Ascending aorta (tissue), 2 donors: ENCODE measurements at regions not wholly inside any gene's neighbourhood (a gene's known extent, or its start where the extent isn't known, plus 50 kb on each side); places are given as distances from the start of the nearest gene placed in this dataset.

Experiments
- DNase-seq, 2 donors: peaks; one replicate each; pipeline ENCODE4 v3.0.0-alpha.2; 2019; ENCODE audit warnings: low spot score in 2 of 2
- H3K27ac ChIP-seq, 2 donors: fragments of 200-600 bp; sonication (generic); one replicate each; pipeline ENCODE4 v1.5.1; 2016 to 2017; ENCODE audit warnings: mild to moderate bottlenecking in 1 of 2
- H3K27me3 ChIP-seq: fragments of 200-600 bp; sonication (generic); one replicate; pipeline ENCODE4 v1.5.1; 2017
- H3K36me3 ChIP-seq, 2 donors: fragments of 200-600 bp; sonication (generic); one replicate each; pipeline ENCODE4 v1.5.1; 2016
- H3K4me1 ChIP-seq, 2 donors: fragments of 200-600 bp; sonication (generic); one replicate each; pipeline ENCODE4 v1.5.1; 2016 to 2017; ENCODE audit warnings: mild to moderate bottlenecking in 1 of 2
- H3K4me3 ChIP-seq, 2 donors: fragments of 200-600 bp; sonication (generic); one replicate each; pipeline ENCODE4 v1.5.1; 2016 to 2017; ENCODE audit warnings: mild to moderate bottlenecking in 1 of 2
- H3K9me3 ChIP-seq, 2 donors: fragments of 200-600 bp; sonication (generic); one replicate each; pipeline ENCODE4 v1.5.1; 2016
- intact Hi-C: fragments of 100-400 bp; cut with DNase I; formaldehyde crosslinking; loops from one replicate; pipeline ENCODE4 v1.15.1; 2023
- TF ChIP-seq, protein P1 (sequence below), 3 experiments: fragments of 200-600 bp in 2 of 3; fragments of 450-650 bp in 1 of 3; sonication (generic) in 2 of 3; IDR thresholded peaks; one replicate each; pipeline ENCODE4 v1.5.1; 2016 to 2019; ENCODE audit warnings: antibody characterized with exemption in 3 of 3, mild to moderate bottlenecking in 1 of 3, moderate library complexity in 1 of 3

DNA sequence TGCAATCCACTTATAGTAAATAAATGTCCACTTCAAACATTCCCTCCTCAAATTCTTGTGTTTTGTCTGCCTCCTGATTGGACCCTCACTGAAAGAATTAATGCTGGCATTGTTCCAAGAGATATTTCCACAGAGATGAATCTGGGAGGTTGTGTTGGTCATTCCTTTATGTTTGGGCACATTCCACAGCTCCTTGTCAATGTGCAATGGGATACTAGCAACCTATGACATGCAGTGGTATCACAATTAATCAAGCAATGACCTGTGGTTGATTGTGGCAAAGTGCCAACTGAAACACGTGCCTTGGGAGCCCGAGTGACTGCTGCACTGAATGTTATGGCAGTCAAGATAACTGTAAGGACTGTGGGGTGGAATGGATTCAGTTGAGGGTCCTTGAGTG lies 55.0 kb upstream of the SNRPN start:
- no peaks in the 10 kb centered on the region for H3K27me3 ChIP-seq
- no peaks in the 10 kb centered on the region for H3K4me1 ChIP-seq
- intact Hi-C loops = no loop called here
- no peak overlapping the region for H3K27ac ChIP-seq
- H3K36me3 ChIP-seq = no peaks in the 10 kb centered on the region
- no peak overlapping the region for H3K4me3 ChIP-seq
- no peaks in the 10 kb centered on the region for H3K9me3 ChIP-seq
- no peak for DNase-seq
- TF ChIP-seq, protein P1, sequence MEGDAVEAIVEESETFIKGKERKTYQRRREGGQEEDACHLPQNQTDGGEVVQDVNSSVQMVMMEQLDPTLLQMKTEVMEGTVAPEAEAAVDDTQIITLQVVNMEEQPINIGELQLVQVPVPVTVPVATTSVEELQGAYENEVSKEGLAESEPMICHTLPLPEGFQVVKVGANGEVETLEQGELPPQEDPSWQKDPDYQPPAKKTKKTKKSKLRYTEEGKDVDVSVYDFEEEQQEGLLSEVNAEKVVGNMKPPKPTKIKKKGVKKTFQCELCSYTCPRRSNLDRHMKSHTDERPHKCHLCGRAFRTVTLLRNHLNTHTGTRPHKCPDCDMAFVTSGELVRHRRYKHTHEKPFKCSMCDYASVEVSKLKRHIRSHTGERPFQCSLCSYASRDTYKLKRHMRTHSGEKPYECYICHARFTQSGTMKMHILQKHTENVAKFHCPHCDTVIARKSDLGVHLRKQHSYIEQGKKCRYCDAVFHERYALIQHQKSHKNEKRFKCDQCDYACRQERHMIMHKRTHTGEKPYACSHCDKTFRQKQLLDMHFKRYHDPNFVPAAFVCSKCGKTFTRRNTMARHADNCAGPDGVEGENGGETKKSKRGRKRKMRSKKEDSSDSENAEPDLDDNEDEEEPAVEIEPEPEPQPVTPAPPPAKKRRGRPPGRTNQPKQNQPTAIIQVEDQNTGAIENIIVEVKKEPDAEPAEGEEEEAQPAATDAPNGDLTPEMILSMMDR (IDR thresholded peaks at IDR 0.05) = no peak

DNA sequence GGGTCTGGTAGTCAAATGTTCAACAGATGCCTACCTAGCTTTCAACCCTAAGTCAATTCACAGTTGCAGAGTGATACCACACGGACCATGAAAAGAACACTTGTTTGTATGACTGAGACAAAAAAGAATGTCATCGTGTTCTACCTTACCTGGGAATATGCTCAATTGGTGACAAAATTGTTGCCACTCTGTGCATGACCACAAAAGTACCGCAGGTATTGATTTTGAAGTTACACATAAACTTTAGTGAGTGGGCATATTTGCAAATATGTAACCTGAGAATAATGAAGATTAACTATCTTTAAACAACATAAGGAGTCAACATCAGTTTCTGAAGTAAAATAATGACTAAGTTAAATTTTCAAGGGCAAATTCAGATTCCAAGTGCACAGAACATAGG lies 53.4 kb upstream of the SNRPN start:
- Histone ChIP-seq H3K4me3 (no peak overlapping the region), H3K27me3 (no peaks in the 10 kb centered on the region), H3K4me1 (no peaks in the 10 kb centered on the region), H3K27ac (no peak overlapping the region), H3K9me3 (no peaks in the 10 kb centered on the region), H3K36me3 (no peaks in the 10 kb centered on the region)
- no peak for DNase-seq
- TF ChIP-seq, protein P1 (IDR thresholded peaks at IDR 0.05) = no peak
- intact Hi-C loops = no loop called here
